SK-N-SH treated with all-trans-retinoic acid at 6 μM for 48 hours (cell line): ENCODE measurements at regions not wholly inside any gene's neighbourhood (a gene's known extent, or its start where the extent isn't known, plus 50 kb on each side); places are given as distances from the start of the nearest gene placed in this dataset.

Source experiments
- ATAC-seq: fragments of 200-7000 bp; cut with Tn5 transposase; 3 replicates; pipeline ENCODE4 v1.9.1; 2020; ENCODE audit warnings: mild to moderate bottlenecking, moderate library complexity
- ARNTL ChIP-seq: fragments of 450-650 bp; formaldehyde crosslinking; IDR thresholded peaks from 2 replicates; pipeline ENCODE4 v1.5.0; 2020; ENCODE audit warnings: low read depth, mild to moderate bottlenecking, moderate library complexity, borderline replicate concordance
- CSDC2 ChIP-seq: fragments of 250-450 bp; sonication (Bioruptor Pico); IDR thresholded peaks from 2 replicates; pipeline ENCODE4 v1.5.0; 2020; ENCODE audit warnings: mild to moderate bottlenecking, moderate library complexity
- ESRRG ChIP-seq: fragments of 250-450 bp; sonication (Bioruptor Pico); IDR thresholded peaks from 2 replicates; pipeline ENCODE4 v1.6.1; 2021; ENCODE audit warnings: mild to moderate bottlenecking
- GLIS3 ChIP-seq: fragments of 250-450 bp; sonication (Bioruptor Pico); IDR thresholded peaks from 2 replicates; pipeline ENCODE4 v1.5.0; 2020; ENCODE audit warnings: mild to moderate bottlenecking, moderate library complexity
- ISL1 ChIP-seq: fragments of 250-450 bp; sonication (Bioruptor Pico); IDR thresholded peaks from 2 replicates; pipeline ENCODE4 v2.1.2; 2022; ENCODE audit warnings: mild to moderate bottlenecking, moderate library complexity
- OSR1 ChIP-seq: fragments of 250-450 bp; sonication (Bioruptor Pico); IDR thresholded peaks from 2 replicates; pipeline ENCODE4 v1.8.0; 2022; ENCODE audit warnings: moderate library complexity, mild to moderate bottlenecking, inconsistent platforms
- PPARA ChIP-seq: fragments of 250-450 bp; sonication (Bioruptor Pico); IDR thresholded peaks from 2 replicates; pipeline ENCODE4 v1.5.0; 2020; ENCODE audit warnings: mild to moderate bottlenecking, borderline replicate concordance
- RARB ChIP-seq: fragments of 250-450 bp; sonication (Bioruptor Pico); IDR thresholded peaks from 2 replicates; pipeline ENCODE4 v1.8.0; 2021; ENCODE audit warnings: mild to moderate bottlenecking, moderate library complexity
- TCF4 ChIP-seq: fragments of 250-450 bp; sonication (Bioruptor Pico); IDR thresholded peaks from 2 replicates; pipeline ENCODE4 v1.8.0; 2021; ENCODE audit warnings: mild to moderate bottlenecking, moderate library complexity, borderline replicate concordance
- ZC3H10 ChIP-seq: fragments of 250-450 bp; sonication (Bioruptor Pico); IDR thresholded peaks from 2 replicates; pipeline ENCODE4 v1.5.1; 2021; ENCODE audit warnings: mild to moderate bottlenecking, moderate library complexity
- ZFP3 ChIP-seq: fragments of 250-450 bp; sonication (Bioruptor Pico); IDR thresholded peaks from 2 replicates; pipeline ENCODE4 v1.5.0; 2020; ENCODE audit warnings: mild to moderate bottlenecking, moderate library complexity
- ZFP30 ChIP-seq: fragments of 450-650 bp; formaldehyde crosslinking; IDR thresholded peaks from 2 replicates; pipeline ENCODE4 v1.5.0; 2022; ENCODE audit warnings: mild to moderate bottlenecking, moderate library complexity
- ZNF565 ChIP-seq: fragments of 450-650 bp; formaldehyde crosslinking; conservative IDR thresholded peaks from 2 replicates; pipeline ENCODE4 v1.5.0; 2020; ENCODE audit warnings: low read depth, mild to moderate bottlenecking, moderate library complexity
- ZNF70 ChIP-seq: fragments of 450-650 bp; formaldehyde crosslinking; IDR thresholded peaks from 2 replicates; pipeline ENCODE4 v1.5.0; 2020; ENCODE audit warnings: mild to moderate bottlenecking, moderate library complexity
- TF ChIP-seq, protein P1 (sequence below): fragments of 250-450 bp; sonication (Bioruptor Pico); IDR thresholded peaks from 2 replicates; pipeline ENCODE4 v1.5.0; 2020; ENCODE audit warnings: mild to moderate bottlenecking, moderate library complexity
- TF ChIP-seq, protein P2 (sequence below): fragments of 250-450 bp; sonication (Bioruptor Pico); IDR thresholded peaks from 2 replicates; pipeline ENCODE4 v1.5.1; 2021; ENCODE audit warnings: mild to moderate bottlenecking, moderate library complexity
- TF ChIP-seq, protein P3 (sequence below): fragments of 250-450 bp; sonication (Bioruptor Pico); IDR thresholded peaks from 2 replicates; pipeline ENCODE4 v1.8.0; 2020; ENCODE audit warnings: mild to moderate bottlenecking, moderate library complexity, borderline replicate concordance
- TF ChIP-seq, protein P4 (sequence below): fragments of 250-450 bp; sonication (Bioruptor Pico); IDR thresholded peaks from 2 replicates; pipeline ENCODE4 v1.8.0; 2021; ENCODE audit warnings: low read depth, mild to moderate bottlenecking, moderate library complexity, borderline replicate concordance

DNA sequence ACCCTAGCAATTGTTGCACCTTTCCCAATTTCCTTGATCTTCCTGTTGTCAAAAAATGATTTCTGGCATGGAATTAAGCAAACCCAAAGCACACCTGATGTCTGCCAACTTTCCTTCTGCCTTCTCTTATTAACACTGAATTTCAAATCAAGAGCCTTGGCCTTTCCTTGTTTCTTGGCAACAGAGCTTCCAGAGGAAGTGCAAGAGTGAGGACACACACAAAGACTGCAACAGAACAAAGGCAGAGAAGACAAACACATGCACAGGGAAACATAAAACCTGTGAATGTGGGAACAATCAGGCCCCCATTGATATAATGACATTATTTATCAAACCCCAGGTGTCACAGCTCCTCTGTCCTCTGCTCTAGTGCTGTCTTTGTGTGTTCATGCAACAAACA lies 73.0 kb upstream of the IL6 start (continued):
- no peak for TF ChIP-seq ARNTL

DNA sequence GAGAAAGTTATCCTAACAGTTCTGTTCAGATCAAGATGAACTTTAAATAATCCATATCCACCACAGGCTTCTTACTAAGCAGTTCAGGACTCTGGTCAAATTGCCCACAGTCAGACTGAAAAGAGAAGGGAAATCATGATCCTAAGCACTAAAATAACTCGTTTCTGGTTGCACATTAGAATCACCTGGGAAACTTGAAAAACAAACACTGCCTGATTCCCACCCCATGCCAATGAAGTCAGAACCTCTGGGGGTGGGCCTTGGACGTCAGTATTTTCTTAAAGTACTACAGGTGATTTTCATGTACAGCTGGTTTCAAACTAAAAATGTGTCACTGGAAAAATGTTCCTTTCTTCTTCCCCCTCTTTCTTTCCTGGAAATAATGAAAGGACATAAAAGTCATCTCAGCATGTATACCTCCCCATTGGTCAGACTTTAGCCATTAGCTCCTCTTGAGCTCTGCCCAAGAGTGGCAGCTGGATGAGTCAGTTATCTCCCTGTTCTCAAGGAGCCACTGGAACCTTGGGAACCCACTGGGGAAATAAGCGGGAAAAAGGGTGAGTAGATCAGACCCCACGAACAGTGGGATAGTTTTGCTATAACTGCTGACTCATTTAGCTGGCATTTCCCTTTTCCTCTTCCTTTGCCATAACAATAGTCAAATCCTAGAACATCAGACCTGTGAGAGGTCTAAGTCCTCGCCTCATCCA lies 75.3 kb upstream of the IL6 start:
- ATAC-seq: peak; percentile 61
- TF ChIP-seq RARB (CRISPR knock-in tag) (no peak), GLIS3 (CRISPR knock-in tag) (no peak), ZNF565 (CRISPR knock-in tag) (no peak), ESRRG (no peak), ZFP3 (CRISPR knock-in tag) (no peak), ZC3H10 (CRISPR knock-in tag) (no peak), ISL1 (no peak)
- TF ChIP-seq, protein P1, sequence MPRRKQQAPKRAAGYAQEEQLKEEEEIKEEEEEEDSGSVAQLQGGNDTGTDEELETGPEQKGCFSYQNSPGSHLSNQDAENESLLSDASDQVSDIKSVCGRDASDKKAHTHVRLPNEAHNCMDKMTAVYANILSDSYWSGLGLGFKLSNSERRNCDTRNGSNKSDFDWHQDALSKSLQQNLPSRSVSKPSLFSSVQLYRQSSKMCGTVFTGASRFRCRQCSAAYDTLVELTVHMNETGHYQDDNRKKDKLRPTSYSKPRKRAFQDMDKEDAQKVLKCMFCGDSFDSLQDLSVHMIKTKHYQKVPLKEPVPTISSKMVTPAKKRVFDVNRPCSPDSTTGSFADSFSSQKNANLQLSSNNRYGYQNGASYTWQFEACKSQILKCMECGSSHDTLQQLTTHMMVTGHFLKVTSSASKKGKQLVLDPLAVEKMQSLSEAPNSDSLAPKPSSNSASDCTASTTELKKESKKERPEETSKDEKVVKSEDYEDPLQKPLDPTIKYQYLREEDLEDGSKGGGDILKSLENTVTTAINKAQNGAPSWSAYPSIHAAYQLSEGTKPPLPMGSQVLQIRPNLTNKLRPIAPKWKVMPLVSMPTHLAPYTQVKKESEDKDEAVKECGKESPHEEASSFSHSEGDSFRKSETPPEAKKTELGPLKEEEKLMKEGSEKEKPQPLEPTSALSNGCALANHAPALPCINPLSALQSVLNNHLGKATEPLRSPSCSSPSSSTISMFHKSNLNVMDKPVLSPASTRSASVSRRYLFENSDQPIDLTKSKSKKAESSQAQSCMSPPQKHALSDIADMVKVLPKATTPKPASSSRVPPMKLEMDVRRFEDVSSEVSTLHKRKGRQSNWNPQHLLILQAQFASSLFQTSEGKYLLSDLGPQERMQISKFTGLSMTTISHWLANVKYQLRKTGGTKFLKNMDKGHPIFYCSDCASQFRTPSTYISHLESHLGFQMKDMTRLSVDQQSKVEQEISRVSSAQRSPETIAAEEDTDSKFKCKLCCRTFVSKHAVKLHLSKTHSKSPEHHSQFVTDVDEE (CRISPR knock-in tag): no peak
- TF ChIP-seq, protein P2, sequence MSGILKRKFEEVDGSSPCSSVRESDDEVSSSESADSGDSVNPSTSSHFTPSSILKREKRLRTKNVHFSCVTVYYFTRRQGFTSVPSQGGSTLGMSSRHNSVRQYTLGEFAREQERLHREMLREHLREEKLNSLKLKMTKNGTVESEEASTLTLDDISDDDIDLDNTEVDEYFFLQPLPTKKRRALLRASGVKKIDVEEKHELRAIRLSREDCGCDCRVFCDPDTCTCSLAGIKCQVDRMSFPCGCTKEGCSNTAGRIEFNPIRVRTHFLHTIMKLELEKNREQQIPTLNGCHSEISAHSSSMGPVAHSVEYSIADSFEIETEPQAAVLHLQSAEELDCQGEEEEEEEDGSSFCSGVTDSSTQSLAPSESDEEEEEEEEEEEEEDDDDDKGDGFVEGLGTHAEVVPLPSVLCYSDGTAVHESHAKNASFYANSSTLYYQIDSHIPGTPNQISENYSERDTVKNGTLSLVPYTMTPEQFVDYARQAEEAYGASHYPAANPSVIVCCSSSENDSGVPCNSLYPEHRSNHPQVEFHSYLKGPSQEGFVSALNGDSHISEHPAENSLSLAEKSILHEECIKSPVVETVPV (CRISPR knock-in tag): no peak
- TF ChIP-seq, all 23 proteins: peak for 0

DNA sequence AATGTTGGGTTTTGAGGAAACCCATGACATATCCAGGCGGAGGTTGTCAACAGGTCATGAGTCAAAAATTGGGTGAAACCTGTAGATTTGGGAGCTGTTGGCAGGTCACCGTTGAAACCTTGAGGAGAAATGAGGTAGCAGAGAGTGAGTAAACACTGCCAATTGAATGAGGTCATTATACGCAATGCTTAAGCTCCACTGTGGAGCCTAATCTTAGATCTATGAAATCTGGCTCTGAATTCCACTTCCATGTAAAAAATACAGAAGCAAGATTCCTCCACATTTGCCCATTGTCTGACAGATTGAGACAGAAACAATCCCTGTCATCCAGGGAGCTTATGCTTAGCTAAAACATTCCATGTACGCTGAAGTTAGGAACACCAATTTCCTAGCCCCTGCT lies 76.0 kb upstream of the IL6 start:
- TF ChIP-seq TCF4 (CRISPR knock-in tag): no peak
- no peak for TF ChIP-seq ZNF70
- TF ChIP-seq ZFP3 (CRISPR knock-in tag): no peak
- no peak for TF ChIP-seq RARB (CRISPR knock-in tag)
- no peak for TF ChIP-seq ZFP30 (CRISPR knock-in tag)
- TF ChIP-seq PPARA (CRISPR knock-in tag): no peak
- TF ChIP-seq CSDC2 (CRISPR knock-in tag): no peak
- no peak for TF ChIP-seq ISL1
- no peak for TF ChIP-seq OSR1 (CRISPR knock-in tag)
- TF ChIP-seq, protein P1 (CRISPR knock-in tag): no peak
- no peak for TF ChIP-seq ZC3H10 (CRISPR knock-in tag)
- TF ChIP-seq, protein P3, sequence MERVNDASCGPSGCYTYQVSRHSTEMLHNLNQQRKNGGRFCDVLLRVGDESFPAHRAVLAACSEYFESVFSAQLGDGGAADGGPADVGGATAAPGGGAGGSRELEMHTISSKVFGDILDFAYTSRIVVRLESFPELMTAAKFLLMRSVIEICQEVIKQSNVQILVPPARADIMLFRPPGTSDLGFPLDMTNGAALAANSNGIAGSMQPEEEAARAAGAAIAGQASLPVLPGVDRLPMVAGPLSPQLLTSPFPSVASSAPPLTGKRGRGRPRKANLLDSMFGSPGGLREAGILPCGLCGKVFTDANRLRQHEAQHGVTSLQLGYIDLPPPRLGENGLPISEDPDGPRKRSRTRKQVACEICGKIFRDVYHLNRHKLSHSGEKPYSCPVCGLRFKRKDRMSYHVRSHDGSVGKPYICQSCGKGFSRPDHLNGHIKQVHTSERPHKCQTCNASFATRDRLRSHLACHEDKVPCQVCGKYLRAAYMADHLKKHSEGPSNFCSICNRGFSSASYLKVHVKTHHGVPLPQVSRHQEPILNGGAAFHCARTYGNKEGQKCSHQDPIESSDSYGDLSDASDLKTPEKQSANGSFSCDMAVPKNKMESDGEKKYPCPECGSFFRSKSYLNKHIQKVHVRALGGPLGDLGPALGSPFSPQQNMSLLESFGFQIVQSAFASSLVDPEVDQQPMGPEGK (CRISPR knock-in tag): no peak
- TF ChIP-seq, protein P4, sequence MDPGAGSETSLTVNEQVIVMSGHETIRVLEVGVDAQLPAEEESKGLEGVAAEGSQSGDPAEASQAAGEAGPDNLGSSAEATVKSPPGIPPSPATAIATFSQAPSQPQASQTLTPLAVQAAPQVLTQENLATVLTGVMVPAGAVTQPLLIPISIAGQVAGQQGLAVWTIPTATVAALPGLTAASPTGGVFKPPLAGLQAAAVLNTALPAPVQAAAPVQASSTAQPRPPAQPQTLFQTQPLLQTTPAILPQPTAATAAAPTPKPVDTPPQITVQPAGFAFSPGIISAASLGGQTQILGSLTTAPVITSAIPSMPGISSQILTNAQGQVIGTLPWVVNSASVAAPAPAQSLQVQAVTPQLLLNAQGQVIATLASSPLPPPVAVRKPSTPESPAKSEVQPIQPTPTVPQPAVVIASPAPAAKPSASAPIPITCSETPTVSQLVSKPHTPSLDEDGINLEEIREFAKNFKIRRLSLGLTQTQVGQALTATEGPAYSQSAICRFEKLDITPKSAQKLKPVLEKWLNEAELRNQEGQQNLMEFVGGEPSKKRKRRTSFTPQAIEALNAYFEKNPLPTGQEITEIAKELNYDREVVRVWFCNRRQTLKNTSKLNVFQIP: no peak
- TF ChIP-seq ESRRG: no peak
- ATAC-seq: no peak
